GM10266 (cell line): ENCODE measurements at regions not wholly inside any gene's neighbourhood (a gene's known extent, or its start where the extent isn't known, plus 50 kb on each side); places are given as distances from the start of the nearest gene placed in this dataset.
"Not testable (repeated sequence)": the region's sequence is repeated elsewhere in the genome, so short reads cannot be mapped to it uniquely, and the experiment has no call there.

ENCODE experiments used
- DNase-seq: peaks from one replicate; pipeline ENCODE4 v3.0.0; 2012; ENCODE audit errors: extremely low spot score
- TF ChIP-seq, protein P1 (sequence below): IDR thresholded peaks from 2 replicates; pipeline ENCODE4 v1.5.1; 2012; ENCODE audit warnings: mild to moderate bottlenecking, low read depth; ENCODE audit not compliant: control insufficient read depth, insufficient read depth; ENCODE audit errors: missing control alignments

DNA sequence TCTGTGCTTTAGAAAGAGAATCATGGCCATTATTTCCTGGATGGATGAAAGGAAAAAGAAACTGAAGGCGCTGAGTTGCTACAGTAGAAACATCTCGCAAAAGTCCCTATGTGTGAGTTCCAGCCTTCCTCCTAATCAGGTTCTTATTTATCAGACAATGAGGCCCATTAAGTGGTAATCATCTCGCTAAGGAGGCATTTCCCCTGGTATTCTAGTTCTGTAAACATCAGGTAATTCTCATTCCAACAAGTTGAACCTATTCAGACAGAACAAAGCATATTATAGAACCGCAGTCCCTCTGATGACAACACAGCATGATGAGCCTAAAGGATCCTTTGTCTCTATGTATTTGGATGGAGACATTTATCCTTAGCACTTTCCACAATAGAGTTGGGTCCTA lies 205.7 kb upstream of the MAOA start:
- no peak for DNase-seq
- TF ChIP-seq, protein P1, sequence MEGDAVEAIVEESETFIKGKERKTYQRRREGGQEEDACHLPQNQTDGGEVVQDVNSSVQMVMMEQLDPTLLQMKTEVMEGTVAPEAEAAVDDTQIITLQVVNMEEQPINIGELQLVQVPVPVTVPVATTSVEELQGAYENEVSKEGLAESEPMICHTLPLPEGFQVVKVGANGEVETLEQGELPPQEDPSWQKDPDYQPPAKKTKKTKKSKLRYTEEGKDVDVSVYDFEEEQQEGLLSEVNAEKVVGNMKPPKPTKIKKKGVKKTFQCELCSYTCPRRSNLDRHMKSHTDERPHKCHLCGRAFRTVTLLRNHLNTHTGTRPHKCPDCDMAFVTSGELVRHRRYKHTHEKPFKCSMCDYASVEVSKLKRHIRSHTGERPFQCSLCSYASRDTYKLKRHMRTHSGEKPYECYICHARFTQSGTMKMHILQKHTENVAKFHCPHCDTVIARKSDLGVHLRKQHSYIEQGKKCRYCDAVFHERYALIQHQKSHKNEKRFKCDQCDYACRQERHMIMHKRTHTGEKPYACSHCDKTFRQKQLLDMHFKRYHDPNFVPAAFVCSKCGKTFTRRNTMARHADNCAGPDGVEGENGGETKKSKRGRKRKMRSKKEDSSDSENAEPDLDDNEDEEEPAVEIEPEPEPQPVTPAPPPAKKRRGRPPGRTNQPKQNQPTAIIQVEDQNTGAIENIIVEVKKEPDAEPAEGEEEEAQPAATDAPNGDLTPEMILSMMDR: no peak

DNA sequence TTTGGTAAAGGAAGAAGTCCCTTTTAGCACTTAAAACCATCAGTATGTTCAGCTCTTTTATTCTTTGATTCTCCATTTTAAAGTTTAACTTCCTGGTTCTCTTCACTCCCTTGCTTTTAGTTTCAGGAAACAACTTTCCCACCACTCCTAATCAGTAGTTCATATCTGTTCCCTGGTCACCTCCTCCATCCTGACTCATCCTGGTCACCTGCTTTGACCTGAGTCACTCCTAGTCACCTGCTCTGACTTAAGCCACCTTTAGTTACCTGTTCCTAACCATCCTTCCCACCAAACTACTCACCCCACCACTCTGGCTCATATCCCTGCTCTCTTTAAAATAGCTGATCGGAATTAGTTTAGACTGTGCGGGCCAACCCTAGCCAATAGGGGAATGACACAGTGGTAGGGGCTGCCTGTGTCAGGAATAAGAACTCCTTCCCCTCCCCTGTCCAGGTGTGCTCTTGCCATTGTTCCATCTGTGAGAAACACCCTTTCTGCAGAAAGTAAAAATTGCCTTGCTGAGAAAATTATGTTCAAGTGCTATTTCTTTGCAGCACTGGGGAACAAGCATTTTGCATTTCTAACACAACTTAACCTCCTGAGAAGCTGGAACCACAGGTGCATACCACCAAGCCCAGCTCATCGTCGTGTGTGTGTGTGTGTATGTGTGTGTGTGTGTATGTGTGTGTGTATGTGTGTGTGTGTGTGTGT lies 204.0 kb upstream of the MAOA start:
- DNase-seq: not testable (repeated sequence)

DNA sequence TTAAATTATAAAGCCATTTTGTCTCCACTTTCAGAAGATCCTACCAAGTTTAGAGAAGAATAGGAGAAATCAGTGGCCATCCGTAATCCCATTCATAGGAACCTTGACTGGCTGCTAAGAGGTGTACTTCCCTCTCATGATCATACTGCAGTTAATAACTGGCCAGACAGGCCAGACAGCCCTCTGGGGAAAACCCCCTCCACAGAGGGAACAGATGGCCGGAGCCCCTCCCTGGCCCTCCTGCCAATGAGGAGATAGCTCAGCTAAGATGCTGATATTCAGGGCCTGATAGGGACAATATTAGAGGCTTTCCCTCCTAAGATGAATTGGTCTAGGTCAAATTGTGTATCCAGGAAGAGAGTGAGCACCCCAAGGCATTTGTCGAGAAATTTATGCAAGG lies 200.0 kb upstream of the MAOA start:
- no peak for DNase-seq
- TF ChIP-seq, protein P1: no peak

DNA sequence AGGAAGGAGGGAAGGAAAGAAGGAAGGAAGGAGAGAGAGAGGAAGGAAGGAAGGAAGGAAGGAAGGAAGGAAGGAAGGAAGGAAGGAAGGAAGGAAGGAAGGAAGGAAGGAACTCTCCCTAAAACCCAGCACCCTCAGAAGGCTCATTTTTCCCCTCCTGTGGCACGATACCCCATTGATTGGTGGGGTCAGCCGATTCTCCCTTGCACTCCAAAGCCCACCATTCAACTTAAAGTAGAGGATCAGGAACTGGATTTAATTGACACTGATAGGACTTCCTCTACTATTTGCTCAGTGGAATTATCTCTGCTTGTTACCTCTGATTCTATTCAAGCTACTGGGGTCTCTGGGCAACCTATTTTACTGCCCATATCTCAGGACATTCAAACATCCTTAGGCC lies 199.2 kb upstream of the MAOA start:
- DNase-seq: no peak
- TF ChIP-seq, protein P1: no peak

DNA sequence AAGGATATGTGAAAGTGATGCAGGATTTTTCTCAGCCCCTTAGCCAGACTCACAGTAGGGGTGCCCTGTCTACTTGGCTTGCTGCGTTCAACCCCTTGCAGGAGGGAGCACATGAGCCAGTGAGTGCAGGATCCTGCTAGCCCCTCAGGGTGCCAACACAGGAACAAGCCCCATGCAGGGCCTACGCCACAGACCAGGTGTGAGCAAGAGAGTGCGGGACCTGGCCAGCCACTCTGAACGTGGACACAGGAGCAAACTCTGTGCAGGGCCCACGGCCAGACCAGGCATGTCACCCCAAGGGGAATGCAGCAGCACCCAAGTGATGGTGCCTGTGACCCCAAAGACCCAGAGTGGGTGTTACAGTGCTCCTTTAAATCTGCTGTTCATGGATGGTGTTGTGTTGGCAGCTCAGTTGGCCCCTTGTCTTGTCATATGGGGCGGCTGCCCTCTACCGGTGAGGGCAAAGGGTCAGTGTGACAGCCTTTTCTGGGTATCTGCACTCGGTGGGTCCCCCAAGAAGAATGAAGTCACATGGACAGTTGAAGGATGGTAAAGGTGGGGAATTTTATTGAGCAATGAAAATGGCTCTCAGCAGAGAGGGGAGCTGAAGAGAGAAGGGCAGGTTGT lies 188.4 kb upstream of the MAOA start:
- TF ChIP-seq, protein P1: no peak
- no peak for DNase-seq

DNA sequence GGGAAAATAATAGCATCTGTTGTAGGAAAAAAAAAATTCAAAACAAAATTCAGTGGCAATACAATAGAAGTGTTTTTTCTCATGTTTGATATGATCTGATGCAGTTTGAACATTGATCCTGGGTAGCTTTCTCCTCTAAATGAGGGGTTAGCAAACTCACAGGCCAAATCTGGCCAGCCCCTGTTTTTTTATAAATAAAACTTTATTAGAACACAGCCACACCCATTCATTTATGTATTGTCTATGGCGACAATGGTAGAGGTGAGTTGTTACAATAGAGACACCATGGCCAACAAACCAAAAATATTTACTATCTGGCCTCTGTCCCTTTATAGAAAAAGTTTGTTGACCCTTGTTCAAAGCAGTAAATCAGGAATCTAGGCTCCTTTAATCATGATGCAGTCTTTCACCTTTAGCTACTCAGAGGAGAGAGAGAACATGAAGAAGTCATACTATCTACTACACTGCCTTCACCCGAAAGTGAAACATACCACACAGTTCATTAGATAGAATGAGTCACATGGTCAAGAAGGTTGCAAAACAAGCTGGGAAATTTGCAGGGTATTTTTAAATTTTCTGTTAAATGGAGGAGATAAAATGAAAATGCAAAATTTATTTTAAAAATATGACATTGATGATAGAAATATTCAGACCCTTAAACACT lies 186.6 kb upstream of the MAOA start:
- no peak for DNase-seq
- TF ChIP-seq, protein P1: no peak

DNA sequence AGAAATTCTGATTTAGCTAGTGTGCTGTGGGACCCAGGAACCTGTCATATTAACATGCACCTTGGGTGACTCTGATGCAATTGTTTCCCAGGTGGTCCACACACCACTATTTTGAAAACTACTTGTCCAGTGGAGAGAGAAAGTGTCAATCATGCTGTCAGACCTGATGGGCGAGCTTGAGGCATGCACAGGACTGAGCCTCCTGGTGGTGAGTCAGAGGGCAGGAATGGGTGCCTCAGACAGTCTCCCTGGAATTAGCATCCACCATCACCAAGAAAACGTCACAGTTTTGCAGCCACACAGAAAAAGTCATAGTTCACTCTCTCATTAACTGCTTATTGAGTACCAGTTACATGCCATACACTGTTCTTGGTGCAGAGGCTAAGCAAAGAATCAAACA lies 181.8 kb upstream of the MAOA start:
- TF ChIP-seq, protein P1: no peak
- no peak for DNase-seq
